ENCODE measurements at regions not wholly inside any gene's neighbourhood (a gene's known extent, or its start where the extent isn't known, plus 50 kb on each side); places are given as distances from the start of the nearest gene placed in this dataset.

- no peaks in the 10 kb centered on the region for H4K20me1 ChIP-seq (ENCODE audit: control insufficient read depth, insufficient read depth, insufficient read length)
- no peaks in the 10 kb centered on the region for H3K79me2 ChIP-seq (ENCODE audit: insufficient read depth, low read length)
- H4K8ac ChIP-seq (replicated peaks; ENCODE audit: insufficient read length, low read depth, low read length) = no peak overlapping the region
- H3T11ph ChIP-seq (ENCODE audit: low read length) = no peak overlapping the region
- peaks cover 7 to 10% of the 10 kb centered on the region in 2 experiments; a peak in 4 of 5 replicates for H3K9me3 Mint-ChIP-seq
- H3K4ac ChIP-seq (ENCODE audit: low read depth, low read length) = no peak overlapping the region
- no peak overlapping the region for H2AK5ac ChIP-seq (ENCODE audit: insufficient read length, low read length)
- no peak overlapping the region for H2AFZ ChIP-seq (ENCODE audit: low read length)
- no peak overlapping the region for H3K14ac ChIP-seq (ENCODE audit: insufficient read depth, low read length)
- H3K9ac ChIP-seq (ENCODE audit: extremely low read depth, insufficient read length, low read length) = no peak overlapping the region
- H3K27me3 Mint-ChIP-seq (ENCODE audit: low read depth) = no peaks in the 10 kb centered on the region; the same call in 1 of the 2 replicates
- no peak overlapping the region for H2BK5ac ChIP-seq (ENCODE audit: insufficient read length, low read length)
- H3K4me1 ChIP-seq (ENCODE audit: insufficient read depth, low read length) = no peaks in the 10 kb centered on the region
- H3K4me2 ChIP-seq (ENCODE audit: insufficient read depth, insufficient read length, low read length) = no peak overlapping the region
- no peak overlapping the region for H3K18ac ChIP-seq (ENCODE audit: insufficient read length, low read depth, low read length)
- no peak overlapping the region for H2BK20ac ChIP-seq (ENCODE audit: low read depth, low read length, poor library complexity, severe bottlenecking)
- H4K91ac ChIP-seq (ENCODE audit: insufficient read length, low read depth, low read length) = no peak overlapping the region
- no peak overlapping the region for H2BK15ac ChIP-seq (ENCODE audit: low read depth, low read length)
- WGBS (ENCODE audit: extremely low coverage, insufficient read length, low lambda C conversion rate) = no CpG with 5 or more reads among the region's 5 CpGs
- no peak overlapping the region for H3K23ac ChIP-seq (ENCODE audit: insufficient read length, low read depth, low read length)
- H3K9me3 ChIP-seq (ENCODE audit: control insufficient read depth, low read depth, low read length) = no peaks in the 10 kb centered on the region
- no peaks in the 10 kb centered on the region for H3K23me2 ChIP-seq (ENCODE audit: insufficient read length, low read depth, low read length, poor library complexity, severe bottlenecking)
- H3K79me1 ChIP-seq (ENCODE audit: insufficient read depth, low read depth, low read length, poor library complexity, severe bottlenecking) = no peaks in the 10 kb centered on the region
- no peaks in the 10 kb centered on the region for H3K4me1 Mint-ChIP-seq
- H3K4me3 Mint-ChIP-seq = no peak overlapping the region
- H2BK12ac ChIP-seq (ENCODE audit: insufficient read length, low read depth, low read length) = no peak overlapping the region
- no peak overlapping the region for H3K56ac ChIP-seq (ENCODE audit: insufficient read length, low read depth, low read length)
- no peak overlapping the region for H4K5ac ChIP-seq (ENCODE audit: insufficient read length, low read depth, low read length)
- no peak overlapping the region for H3K27ac ChIP-seq (ENCODE audit: insufficient read length, low read depth, low read length)
- DNase-seq = no peak
- H3K27me3 ChIP-seq (ENCODE audit: insufficient read depth, low read length) = no peaks in the 10 kb centered on the region
- H2BK120ac ChIP-seq (ENCODE audit: low read depth, low read length, poor library complexity, severe bottlenecking) = no peak overlapping the region
- no peaks in the 10 kb centered on the region; a peak in 1 of 7 replicates for H3K36me3 Mint-ChIP-seq (ENCODE audit: insufficient read depth in 1 of 3, low read depth in 3 of 3)
- TF ChIP-seq, protein P1, sequence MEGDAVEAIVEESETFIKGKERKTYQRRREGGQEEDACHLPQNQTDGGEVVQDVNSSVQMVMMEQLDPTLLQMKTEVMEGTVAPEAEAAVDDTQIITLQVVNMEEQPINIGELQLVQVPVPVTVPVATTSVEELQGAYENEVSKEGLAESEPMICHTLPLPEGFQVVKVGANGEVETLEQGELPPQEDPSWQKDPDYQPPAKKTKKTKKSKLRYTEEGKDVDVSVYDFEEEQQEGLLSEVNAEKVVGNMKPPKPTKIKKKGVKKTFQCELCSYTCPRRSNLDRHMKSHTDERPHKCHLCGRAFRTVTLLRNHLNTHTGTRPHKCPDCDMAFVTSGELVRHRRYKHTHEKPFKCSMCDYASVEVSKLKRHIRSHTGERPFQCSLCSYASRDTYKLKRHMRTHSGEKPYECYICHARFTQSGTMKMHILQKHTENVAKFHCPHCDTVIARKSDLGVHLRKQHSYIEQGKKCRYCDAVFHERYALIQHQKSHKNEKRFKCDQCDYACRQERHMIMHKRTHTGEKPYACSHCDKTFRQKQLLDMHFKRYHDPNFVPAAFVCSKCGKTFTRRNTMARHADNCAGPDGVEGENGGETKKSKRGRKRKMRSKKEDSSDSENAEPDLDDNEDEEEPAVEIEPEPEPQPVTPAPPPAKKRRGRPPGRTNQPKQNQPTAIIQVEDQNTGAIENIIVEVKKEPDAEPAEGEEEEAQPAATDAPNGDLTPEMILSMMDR (conservative IDR thresholded peaks at IDR 0.05) = no peak
- no peak overlapping the region for H3K27ac Mint-ChIP-seq
These were observed 80.2 kb upstream of the GJB6 start for GRCh38 chr13:20312292-20312691.
